ENCODE measurements at regions not wholly inside any gene's neighbourhood (a gene's known extent, or its start where the extent isn't known, plus 50 kb on each side); places are given as distances from the start of the nearest gene placed in this dataset.

DNA sequence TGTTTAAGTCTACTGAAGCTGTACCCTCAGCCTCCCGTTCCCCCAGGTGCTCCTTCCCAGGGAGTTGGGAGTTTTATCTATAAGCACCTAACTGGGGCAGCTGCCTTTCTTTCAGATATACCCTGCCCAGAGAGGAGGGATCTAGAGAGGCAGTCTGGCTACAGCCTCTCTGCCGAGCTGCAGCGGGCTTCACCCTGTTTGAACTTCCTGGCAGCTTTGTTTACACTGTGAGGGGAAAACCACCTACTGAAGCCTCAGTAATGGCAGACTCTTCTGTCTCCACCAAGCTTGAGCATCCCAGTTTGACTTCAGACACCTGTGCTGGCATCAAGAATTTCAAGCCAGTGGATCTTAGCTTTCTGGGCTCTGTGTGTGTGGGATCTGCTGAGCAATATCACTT is 122.5 kb downstream of the MAGEE1 start:
- no peak for FAIRE-seq
- ChIA-PET CTCF (ENCODE audit: low intra/inter-chr PET ratio, low total read pairs) (no interaction called here), POLR2A (no interaction called here)
- Histone ChIP-seq H3K36me3 (replicated peaks in 1 of 2; ENCODE audit: control insufficient read depth in 1 of 2, insufficient read depth in 2 of 2, low read length in 2 of 2) (no peaks in the 10 kb centered on the region), H3K9ac (ENCODE audit: insufficient read depth, low read depth, low read length) (no peak overlapping the region), H3K4me1 (ENCODE audit: insufficient read depth, low read length) (no peaks in the 10 kb centered on the region), H3K79me2 (ENCODE audit: insufficient read depth, low read length) (no peaks in the 10 kb centered on the region), H4K20me1 (ENCODE audit: insufficient read depth, low read length) (no peaks in the 10 kb centered on the region), H3K4me3 (replicated peaks in 1 of 3; ENCODE audit: insufficient read depth in 1 of 3, low read depth in 2 of 3, low read length in 3 of 3) (no peak overlapping the region), H2AFZ (ENCODE audit: low read length) (no peak overlapping the region), H3K27ac (ENCODE audit: extremely low read length, insufficient read depth, low read length) (no peak overlapping the region), H3K9me3 (ENCODE audit: low read length) (peaks cover 5% of the 10 kb centered on the region; the same call in 1 of the 2 replicates), H3K4me2 (ENCODE audit: low read depth, low read length) (no peak overlapping the region), H3K27me3 (ENCODE audit: control insufficient read depth in 1 of 2, insufficient read depth in 2 of 2, low read length in 2 of 2) (no peaks in the 10 kb centered on the region)
- TF ChIP-seq, protein P1, sequence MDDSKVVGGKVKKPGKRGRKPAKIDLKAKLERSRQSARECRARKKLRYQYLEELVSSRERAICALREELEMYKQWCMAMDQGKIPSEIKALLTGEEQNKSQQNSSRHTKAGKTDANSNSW (CRISPR knock-in tag; IDR thresholded peaks at IDR 0.05; ENCODE audit: borderline replicate concordance), result no peak
- no peak for TF ChIP-seq HNRNPUL1 (IDR thresholded peaks at IDR 0.05; ENCODE audit: low read depth, low read length)
- no peak for TF ChIP-seq ZSCAN30 (CRISPR knock-in tag; IDR thresholded peaks at IDR 0.05)
- TF ChIP-seq, protein P2, sequence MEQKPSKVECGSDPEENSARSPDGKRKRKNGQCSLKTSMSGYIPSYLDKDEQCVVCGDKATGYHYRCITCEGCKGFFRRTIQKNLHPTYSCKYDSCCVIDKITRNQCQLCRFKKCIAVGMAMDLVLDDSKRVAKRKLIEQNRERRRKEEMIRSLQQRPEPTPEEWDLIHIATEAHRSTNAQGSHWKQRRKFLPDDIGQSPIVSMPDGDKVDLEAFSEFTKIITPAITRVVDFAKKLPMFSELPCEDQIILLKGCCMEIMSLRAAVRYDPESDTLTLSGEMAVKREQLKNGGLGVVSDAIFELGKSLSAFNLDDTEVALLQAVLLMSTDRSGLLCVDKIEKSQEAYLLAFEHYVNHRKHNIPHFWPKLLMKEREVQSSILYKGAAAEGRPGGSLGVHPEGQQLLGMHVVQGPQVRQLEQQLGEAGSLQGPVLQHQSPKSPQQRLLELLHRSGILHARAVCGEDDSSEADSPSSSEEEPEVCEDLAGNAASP (CRISPR knock-in tag; IDR thresholded peaks at IDR 0.05; ENCODE audit: borderline replicate concordance), result peak; percentile 68; the same call in 1 of the 2 replicates
- no peak for TF ChIP-seq ZNF616 (CRISPR knock-in tag; IDR thresholded peaks at IDR 0.05; ENCODE audit: low read depth)
- TF ChIP-seq, protein P3, sequence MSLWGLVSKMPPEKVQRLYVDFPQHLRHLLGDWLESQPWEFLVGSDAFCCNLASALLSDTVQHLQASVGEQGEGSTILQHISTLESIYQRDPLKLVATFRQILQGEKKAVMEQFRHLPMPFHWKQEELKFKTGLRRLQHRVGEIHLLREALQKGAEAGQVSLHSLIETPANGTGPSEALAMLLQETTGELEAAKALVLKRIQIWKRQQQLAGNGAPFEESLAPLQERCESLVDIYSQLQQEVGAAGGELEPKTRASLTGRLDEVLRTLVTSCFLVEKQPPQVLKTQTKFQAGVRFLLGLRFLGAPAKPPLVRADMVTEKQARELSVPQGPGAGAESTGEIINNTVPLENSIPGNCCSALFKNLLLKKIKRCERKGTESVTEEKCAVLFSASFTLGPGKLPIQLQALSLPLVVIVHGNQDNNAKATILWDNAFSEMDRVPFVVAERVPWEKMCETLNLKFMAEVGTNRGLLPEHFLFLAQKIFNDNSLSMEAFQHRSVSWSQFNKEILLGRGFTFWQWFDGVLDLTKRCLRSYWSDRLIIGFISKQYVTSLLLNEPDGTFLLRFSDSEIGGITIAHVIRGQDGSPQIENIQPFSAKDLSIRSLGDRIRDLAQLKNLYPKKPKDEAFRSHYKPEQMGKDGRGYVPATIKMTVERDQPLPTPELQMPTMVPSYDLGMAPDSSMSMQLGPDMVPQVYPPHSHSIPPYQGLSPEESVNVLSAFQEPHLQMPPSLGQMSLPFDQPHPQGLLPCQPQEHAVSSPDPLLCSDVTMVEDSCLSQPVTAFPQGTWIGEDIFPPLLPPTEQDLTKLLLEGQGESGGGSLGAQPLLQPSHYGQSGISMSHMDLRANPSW (CRISPR knock-in tag; IDR thresholded peaks at IDR 0.05; ENCODE audit: borderline replicate concordance), result no peak
- TF ChIP-seq FOXA1 (IDR thresholded peaks at IDR 0.05), result no peak
- 0 out of 2 replicates have a peak, but pooled peaks have one; percentile 9 for TF ChIP-seq FOXA1 (CRISPR knock-in tag; IDR thresholded peaks at IDR 0.05)
- TF ChIP-seq TAF15 (IDR thresholded peaks at IDR 0.05; ENCODE audit: low read depth, low read length, poor library complexity, severe bottlenecking), result no peak
- TF ChIP-seq, protein P4, sequence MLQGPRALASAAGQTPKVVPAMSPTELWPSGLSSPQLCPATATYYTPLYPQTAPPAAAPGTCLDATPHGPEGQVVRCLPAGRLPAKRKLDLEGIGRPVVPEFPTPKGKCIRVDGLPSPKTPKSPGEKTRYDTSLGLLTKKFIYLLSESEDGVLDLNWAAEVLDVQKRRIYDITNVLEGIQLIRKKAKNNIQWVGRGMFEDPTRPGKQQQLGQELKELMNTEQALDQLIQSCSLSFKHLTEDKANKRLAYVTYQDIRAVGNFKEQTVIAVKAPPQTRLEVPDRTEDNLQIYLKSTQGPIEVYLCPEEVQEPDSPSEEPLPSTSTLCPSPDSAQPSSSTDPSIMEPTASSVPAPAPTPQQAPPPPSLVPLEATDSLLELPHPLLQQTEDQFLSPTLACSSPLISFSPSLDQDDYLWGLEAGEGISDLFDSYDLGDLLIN (CRISPR knock-in tag; IDR thresholded peaks at IDR 0.05; ENCODE audit: borderline replicate concordance), result no peak
- no peak for TF ChIP-seq ZNF569 (CRISPR knock-in tag; IDR thresholded peaks at IDR 0.05; ENCODE audit: borderline replicate concordance)
- TF ChIP-seq, protein P5, sequence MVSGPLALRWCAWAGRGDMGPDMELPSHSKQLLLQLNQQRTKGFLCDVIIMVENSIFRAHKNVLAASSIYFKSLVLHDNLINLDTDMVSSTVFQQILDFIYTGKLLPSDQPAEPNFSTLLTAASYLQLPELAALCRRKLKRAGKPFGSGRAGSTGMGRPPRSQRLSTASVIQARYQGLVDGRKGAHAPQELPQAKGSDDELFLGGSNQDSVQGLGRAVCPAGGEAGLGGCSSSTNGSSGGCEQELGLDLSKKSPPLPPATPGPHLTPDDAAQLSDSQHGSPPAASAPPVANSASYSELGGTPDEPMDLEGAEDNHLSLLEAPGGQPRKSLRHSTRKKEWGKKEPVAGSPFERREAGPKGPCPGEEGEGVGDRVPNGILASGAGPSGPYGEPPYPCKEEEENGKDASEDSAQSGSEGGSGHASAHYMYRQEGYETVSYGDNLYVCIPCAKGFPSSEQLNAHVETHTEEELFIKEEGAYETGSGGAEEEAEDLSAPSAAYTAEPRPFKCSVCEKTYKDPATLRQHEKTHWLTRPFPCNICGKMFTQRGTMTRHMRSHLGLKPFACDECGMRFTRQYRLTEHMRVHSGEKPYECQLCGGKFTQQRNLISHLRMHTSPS (CRISPR knock-in tag; IDR thresholded peaks at IDR 0.05; ENCODE audit: low read depth), result no peak
- WGBS (ENCODE audit: low lambda C conversion rate), result no CpG with 5 or more reads among the region's 3 CpGs
- no peak for DNase-seq (ENCODE audit: low spot score)
- intact Hi-C loops (cut with micrococcal nuclease; ENCODE audit: unreplicated experiment), result no loop called here
- BruUV-seq (replicated peaks), result no TSS peak
- peak; percentile 71 for ATAC-seq
- in situ Hi-C loops (cut with HindIII; ENCODE audit: extremely low pct_ligation_motif_present, low pct_unique_long_range_greater_than_20kb), result loop anchor here (10.0 kb wide), 1 partner anchor 1475 kb away; no protein-coding TSS in a partner anchor

Measured in HepG2 (cell line).